NOMO-1 (cell line): ENCODE measurements at regions not wholly inside any gene's neighbourhood (a gene's known extent, or its start where the extent isn't known, plus 50 kb on each side); places are given as distances from the start of the nearest gene placed in this dataset.

Source experiments
- DNase-seq, 2 experiments: peaks; one replicate each; lab custom pipeline; 2025; ENCODE audit not compliant: unreplicated experiment in 2 of 2; lab: John Stamatoyannopoulos, UW

DNA sequence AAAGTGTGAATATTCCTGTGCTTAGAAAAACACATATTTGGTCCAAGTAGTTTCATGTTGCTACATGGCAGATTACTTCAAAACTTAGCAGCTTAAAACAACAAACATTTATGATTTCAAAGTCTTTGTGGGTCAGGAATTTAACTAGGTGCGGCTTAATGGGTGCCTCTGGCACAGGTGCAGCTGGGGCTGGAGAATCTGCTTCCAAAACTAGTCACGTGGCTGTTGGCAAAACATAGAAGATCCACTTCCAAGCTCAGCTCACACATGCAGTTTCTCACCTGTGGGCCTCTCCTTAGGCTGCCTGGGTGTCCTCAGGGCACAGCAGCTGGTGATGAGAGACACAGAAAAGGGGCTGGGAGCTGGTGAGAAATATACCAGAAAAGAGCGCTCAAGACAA is 263.4 kb downstream of the TTLL7 start:
- DNase-seq: no peak

DNA sequence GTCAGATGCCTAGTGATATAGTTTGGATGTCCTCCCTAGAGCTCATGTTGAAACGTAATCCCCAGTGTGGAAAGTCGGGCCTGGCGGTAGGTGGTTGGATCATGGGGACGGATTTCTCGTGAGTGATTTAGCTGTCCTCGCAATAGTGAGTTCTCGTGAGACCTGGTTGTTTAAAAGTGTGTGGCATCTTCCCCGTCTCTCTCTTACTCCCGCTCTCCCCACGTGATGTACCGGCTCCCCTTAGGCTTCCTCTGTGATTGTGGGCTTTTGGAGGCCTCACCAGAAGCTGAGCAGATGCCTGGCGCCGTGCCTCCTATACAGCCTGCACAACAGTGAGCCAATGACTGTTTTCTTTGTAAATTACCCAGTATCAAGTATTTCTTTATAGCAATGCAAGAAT is 264.5 kb downstream of the TTLL7 start:
- no peak for DNase-seq

DNA sequence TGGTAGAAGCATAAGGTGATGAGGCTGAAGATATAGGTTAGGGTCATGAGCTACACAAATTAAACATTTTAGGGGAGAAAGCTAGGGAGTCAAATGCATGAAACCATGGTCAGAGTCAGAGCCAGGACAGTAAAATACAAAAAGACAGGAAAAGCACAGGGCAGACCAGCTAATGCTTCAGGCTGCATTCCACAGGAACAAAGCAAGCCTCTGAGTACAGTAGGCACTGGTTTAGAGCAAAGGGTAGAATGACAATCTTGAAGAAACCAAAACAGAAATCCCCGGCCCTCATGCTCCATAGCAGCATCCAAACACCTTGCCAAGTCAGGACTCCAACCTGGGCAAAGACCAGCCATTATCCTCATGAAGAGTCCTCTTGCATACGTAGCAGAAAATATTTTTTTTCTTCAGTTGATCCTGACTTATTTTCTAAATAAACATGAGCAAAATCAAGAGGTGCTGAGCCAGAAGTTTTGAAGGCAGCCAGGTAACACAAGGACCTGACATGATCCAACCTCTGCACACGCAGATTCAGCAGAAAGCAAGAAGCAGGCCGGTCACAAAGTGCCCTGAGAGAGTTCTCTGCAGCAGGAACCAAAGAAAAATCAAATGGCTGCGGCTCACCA is 273.1 kb downstream of the TTLL7 start:
- DNase-seq: no peak

DNA sequence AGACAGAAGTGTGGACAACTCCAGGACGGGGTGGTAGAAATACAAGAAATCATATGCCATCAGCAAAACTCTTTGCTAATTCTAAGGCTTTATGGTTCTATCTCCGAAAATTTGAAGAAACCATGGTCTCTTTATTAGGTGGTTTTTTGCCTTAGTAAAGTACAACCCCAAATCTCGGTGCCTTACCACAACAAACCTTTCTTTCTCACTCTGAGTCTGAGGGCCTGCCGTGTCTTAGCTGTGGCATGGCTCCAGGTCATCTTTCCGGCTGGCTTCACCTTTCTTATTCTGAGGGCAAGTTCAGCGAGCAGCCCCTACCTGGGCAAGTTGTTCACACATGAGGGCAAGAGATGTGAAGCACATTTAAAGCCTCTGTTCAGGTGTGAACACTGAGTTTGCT is 280.6 kb downstream of the TTLL7 start:
- no peak for DNase-seq

DNA sequence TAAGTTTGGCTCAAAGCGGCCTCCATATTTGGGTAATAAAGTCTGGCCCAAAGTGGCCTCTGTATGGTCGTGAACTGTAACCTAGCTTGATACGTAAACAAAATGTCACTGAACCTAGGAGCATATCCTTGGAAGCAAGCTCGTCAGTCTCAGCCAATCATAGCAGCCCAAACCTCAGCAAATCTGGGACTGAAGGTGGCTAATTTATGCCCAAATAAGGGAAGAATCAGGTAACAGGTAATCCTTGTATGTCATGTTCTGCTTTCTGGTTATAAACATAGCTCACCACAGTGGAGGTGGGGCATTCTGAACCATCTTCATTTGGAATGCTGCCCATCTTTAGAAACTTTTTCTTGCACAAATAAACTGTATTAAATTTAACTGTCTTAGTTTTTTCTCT is 281.1 kb downstream of the TTLL7 start:
- DNase-seq: no peak

DNA sequence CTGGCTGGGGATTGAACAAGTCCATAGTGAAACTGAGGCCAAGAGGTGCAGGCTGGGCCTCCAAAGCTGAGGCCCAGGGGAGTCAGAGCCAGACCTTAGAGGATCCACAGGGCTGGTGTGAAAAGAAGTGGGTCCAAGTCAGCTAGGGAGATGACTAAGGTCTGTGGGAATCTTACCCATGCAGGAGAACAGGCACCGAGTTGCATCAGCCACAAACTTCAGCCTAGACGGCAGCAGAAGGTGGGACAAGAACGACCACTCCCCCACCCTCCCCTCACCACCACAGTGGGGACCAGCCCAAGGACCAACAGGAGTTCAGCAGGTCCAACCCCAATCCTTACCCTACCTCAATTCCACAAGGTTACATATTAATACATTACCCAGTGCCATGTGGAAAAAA is 282.3 kb downstream of the TTLL7 start:
- DNase-seq: no peak

DNA sequence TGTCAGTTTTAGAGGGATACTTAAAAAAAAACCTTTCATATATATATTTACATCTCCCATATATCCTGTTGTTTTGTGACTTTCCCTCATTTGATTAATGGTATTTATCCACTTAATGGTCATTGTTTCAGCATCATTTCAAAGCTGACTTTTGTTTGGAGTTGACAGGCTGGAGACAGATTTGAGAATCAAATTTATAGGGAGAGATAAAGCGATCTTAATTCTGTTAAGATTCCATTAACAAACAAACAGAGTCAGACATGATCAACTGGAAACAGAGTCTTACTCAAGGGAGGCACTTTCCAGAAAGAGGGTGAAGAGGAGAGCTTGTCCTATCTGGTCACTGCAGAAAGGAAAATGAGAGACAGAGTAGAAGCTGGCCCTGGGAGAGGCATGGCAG is 283.4 kb downstream of the TTLL7 start:
- DNase-seq: no peak

DNA sequence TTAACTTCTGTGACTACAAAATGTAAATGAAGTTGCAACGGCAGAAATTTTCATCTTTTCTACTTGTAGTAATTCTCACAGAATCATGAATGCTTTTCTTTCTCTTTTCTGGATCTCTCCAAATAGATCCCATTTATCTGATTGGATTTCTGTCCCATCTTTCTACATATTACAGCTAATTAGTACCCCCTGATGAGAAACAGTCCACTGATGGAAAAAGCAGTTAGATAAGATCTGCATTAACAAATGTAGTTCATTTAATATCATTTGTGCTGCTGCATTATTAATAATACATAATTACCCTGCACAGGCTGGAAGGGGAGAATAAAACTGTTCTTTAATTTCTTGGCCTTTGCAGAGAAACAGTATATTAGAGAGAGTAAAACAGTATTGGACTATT is 289.3 kb downstream of the TTLL7 start:
- DNase-seq: no peak

DNA sequence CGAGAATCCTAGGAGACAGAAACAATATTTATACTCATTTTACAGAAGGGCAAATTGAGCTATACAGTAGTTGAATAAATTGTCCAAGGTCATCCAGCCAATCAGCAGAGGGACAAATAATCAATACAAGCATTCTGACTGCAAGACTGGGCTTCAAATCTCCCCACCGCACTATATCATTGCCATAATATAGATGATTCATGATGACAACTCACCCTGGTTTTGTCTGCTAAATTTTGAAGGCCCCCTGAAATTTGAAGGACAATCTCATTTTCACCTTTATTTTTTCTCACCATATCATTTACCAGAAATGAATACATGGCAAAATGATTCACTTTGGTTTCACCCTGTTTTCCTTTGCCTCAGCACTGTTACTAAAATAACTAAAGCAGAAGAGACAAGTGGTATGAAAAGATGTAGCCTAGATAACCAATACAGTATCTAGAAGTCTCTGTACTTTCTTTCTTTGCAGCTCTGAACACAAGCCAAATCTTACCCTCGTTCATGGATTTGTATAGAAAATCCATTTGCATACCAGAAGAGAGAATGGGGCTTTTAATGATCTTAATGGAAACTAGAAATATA is 292.5 kb downstream of the TTLL7 start:
- no peak for DNase-seq

DNA sequence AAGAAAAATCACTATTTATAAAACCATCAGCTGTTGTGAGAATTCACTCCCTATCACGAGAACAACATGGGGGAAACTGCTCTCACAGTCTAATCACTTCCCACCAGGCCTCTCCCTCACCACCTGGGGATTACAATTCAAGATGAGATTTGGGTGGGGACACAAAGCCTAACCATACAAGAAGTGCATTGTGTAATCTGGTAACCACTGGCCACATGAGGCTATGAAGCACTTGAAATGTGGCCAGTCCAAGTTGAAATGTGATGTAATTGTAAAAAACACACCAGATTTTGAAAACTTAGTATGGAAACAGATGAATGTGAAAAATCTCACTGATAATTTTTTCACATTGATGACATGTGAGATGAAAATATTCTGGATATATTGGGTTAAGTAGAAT is 293.8 kb downstream of the TTLL7 start:
- DNase-seq: no peak

DNA sequence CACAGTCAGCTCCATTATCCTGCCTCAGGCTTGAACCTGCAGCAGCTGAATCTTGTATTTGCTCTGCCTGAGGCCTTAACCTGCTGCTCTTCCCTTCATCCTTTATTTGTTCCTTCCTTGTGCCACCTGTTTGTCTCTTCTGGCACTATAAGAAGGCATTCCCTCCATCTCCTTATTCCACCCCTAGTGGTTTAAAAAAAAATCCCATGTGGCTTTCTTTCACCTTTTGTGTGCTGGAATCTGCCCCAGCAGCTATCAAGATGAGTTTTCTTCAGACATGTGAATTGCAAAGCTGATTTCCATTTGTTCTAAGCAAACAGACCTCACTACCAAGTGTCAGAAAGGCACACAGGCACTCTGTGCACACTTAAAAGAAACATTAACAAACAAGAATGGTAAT is 294.6 kb downstream of the TTLL7 start:
- DNase-seq: no peak

DNA sequence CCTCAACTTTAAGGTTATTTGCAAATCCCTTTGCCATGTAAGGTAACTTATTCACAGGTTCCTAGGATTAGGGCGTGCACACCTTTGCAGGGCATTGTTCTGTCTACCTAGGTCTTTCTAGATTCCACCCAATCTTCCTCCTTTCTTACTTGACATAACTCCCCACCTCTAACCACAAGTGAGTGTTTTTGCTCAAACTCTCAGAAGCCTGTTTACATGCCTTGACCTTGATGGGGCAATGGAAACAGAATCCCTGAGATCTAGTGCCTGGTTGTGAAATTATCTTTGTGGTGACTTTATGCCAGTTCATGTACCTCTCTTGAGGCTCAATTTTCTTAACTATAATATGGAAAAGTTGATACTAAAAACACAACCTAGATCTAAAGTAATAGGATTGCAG is 296.6 kb downstream of the TTLL7 start:
- DNase-seq: no peak

DNA sequence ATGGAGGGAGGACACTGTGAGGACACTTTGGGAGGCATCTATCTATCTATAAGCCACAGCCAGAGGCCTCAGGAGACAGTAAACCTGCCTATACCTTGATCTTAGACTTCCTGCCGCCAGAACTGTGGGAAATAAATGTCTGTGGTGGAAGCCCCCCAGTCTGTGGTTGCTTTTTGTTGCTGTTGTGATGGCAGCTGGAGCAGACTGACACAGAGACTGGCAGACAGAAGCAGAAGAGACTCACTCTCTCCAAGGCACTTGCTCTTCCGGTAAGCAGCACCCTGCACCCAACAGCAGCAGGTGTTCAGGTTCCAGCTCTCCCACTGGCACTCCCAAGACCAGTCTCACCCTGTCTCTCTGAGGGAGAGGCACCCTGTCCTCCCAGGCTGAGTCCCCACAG is 297.6 kb downstream of the TTLL7 start:
- no peak for DNase-seq

DNA sequence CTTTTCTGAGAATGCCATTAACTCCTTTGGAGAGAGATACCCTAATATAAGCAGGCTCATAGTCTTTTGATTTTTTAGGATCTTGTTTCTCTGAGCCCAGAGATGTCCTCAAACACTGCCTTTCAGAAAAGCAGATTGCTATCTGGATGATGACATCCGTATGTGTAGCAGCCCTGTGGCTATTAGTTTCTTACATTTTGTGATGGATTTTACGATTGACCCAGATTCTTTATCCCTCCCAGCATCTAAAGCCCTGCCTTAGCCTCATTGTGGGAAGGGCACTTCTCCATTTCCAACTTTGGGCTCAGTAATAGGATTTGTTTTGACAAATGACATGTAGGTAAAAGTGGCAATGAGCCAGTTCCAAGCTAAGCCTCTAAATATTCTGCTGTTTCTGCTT is 300.3 kb downstream of the TTLL7 start:
- DNase-seq: no peak

DNA sequence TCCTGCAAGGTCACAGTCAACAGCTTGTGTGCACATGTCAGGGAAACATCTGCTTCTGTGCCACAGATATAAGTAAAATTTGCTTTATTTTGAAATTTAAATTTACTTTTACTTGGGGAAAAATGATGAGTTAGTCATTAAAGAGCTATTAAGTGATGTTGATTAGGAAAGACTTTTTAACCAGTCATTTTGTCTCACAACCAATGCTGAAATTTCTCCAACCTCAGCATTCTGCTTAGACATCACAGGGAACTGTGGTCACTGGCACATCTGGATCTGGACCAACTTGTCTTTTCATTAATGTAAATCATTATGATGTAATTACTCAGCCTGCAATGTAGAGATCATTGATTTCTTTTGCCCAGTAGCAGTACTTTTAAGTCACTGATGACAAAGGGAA is 301.0 kb downstream of the TTLL7 start:
- DNase-seq: no peak

DNA sequence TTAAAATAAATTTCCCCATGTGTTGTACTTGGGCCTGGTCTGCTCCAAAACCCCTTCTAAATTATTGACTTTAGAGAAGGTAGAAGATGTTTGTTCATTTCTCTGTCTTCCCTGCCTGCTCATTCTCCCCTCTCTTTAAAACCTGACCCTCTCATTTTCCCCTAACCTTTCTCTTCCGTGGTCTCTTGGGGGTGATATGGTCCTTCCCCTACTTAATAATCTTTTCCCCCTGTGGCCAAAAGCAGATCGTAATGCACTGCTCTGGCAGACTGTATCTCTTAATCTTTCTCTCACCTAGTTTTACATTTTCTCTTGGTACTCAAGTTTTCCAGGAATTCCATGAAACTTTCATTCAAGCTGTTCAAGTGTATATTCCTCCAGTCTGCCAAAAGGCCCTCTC is 301.7 kb downstream of the TTLL7 start:
- no peak for DNase-seq

DNA sequence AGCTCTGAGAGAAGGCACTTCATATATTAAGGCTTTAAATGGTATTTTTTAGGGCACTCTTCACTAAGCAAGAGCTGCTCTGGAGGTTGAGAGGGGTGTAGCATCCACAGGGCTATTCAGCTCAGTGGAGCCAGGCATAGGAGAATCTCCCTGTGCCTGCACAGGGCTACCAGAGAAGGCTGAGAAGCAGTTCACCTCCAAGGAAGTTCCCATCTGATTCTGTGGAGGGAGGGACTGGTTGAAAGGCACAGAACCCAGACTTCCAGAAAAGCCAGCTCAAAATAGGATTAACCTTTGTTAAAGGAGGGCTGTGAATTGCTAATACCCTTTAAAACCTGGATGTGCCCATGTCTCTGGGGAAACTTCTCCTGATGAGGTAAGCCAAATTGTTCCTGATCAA is 304.5 kb downstream of the TTLL7 start:
- DNase-seq: no peak

DNA sequence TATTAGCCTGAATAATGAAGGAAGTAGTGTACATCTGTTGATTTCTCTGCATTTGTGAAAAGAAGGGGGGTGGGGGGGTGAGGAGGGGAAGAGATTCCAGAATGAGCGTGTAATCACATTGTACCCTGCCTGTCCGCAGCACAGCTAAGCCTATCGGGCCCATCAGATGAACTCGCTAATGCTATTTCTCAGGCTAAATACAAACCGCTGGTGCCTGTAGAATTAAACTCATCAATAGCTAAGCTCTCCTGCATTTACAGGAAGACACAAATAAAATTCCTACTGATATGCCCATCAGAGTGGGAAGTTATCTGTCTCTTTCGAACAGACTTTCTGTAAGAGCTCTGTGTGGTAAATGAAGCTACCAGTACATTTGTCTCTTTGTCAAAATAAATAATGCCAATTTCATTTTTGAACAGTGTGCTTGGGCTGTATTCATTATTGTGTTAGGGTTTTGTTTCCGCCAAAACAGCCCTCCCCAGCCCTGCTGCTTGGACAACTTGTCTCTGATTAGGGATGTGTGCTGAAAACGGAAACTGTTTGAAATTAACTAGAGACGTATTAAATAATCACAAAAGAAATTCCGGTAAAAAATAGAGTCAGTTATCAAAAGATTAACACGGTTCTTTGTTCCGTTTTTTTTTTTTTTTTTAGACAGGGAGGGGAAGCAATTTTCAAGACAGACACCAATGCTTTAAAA is 305.4 kb downstream of the TTLL7 start:
- DNase-seq: no peak

DNA sequence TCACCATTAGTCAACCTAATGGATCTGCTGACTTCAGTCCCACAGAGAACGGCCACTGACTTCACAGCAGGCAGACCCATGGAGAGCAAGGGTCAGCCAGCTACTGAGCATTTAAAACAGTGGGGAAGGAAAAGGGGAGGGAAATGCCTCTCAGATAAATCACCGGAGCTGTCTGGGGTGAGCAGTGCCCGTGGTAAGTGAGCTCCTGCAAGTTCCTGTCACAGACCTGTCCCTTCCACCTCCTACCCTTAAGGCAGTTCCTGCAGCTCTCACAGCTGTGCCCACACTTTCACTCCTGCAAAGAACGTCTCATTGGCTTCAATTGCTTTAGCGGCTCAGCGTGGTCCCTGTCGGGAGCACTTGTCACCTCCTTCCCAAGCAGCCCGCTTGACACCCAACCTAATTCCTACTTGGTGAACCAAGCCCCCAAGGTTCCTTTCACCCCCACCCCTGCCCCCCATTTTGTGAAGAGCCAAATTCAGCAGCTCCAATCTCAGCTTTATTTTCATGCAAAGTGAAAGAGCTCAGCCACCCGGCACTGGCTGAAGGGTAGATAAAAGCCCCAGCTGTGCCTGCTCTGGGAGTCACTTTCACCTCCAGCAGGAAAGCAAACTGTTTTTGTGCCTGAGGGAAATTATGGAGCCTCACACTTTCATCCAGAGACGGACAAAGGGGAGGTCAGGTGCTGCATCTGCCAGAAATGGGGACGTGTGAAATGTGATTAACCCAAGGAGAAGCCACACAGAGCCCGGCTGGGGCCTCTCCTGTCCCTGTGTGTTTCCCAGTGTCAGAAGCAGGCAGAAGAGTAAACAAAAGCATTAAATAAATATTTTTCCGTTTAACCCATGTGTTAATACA is 306.2 kb downstream of the TTLL7 start:
- peak; percentile 3 to 37 for DNase-seq

DNA sequence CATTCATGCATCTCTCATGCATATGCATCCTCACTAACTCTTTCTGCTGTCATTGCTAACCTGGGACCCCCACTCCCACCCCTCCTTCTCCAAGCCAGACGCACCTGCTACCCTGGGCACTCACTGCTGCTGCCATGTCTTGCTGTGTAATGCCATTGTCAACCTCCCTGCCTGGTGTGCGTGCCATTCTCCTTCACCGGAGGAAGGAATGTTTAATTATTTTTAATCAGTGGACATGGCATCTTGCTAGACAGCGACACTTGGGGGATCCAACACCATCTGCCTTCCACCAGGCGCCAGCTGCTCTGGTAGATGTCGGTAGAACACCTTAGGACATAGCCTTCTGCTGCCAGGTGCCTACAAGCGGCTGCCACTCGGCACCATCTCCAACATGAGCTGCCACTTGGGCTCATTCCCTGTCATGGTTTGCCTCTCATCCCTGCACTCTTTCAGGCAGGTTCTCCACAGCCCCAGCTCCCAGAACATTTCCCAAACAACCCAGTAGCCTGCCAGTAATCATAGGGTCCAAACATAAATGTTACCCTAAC is 306.9 kb downstream of the TTLL7 start:
- DNase-seq: no peak
